ENCODE measurements at regions not wholly inside any gene's neighbourhood (a gene's known extent, or its start where the extent isn't known, plus 50 kb on each side); places are given as distances from the start of the nearest gene placed in this dataset.
"Not testable (repeated sequence)": the region's sequence is repeated elsewhere in the genome, so short reads cannot be mapped to it uniquely, and the experiment has no call there.

GRCh38 chr16:26413780-26414179, 652.9 kb upstream of the C16orf82 start:
- no peak for DNase-seq
- intact Hi-C loops (cut with DNase I), result no loop called here
- Histone ChIP-seq H3K4me3 (no peak overlapping the region), H3K36me3 (no peaks in the 10 kb centered on the region), H3K9me3 (no peaks in the 10 kb centered on the region), H3K4me1 (peaks cover 0 to 9% (median 0%) of the 10 kb centered on the region in 4 donors), H3K27ac (no peak overlapping the region), H3K27me3 (no peaks in the 10 kb centered on the region)
- WGBS, 2 donors, result 60 to 64% methylated on average over 3 of the region's 3 CpGs
- TF ChIP-seq CTCF (IDR thresholded peaks at IDR 0.05) (no peak), POLR2A (IDR thresholded peaks at IDR 0.05) (no peak), EP300 (IDR thresholded peaks at IDR 0.05) (no peak), POLR2AphosphoS5 (IDR thresholded peaks at IDR 0.05) (no peak)

- H3K36me3 ChIP-seq; H3K4me1 ChIP-seq; H3K27ac ChIP-seq; intact Hi-C loops (cut with DNase I); H3K27me3 ChIP-seq; H3K4me3 ChIP-seq; DNase-seq; H3K9me3 ChIP-seq: not testable (repeated sequence)
- whole genome bisulfite sequencing, 2 donors, result 57% methylated on average over 8 of the region's 8 CpGs
Observed at GRCh38 chr16:26419458-26419857, 647.3 kb upstream of the C16orf82 start.

GRCh38 chr16:26430618-26431017, 636.1 kb upstream of the C16orf82 start:
- WGBS, 2 donors, result 77 to 88% methylated on average over 2 of the region's 2 CpGs
- no peak for DNase-seq
- intact Hi-C loops (cut with DNase I), result no loop called here
- no peak overlapping the region for H3K4me3 ChIP-seq
- no peaks in the 10 kb centered on the region for H3K27me3 ChIP-seq
- H3K36me3 ChIP-seq, result no peaks in the 10 kb centered on the region
- no peaks in the 10 kb centered on the region for H3K4me1 ChIP-seq
- H3K9me3 ChIP-seq, result no peaks in the 10 kb centered on the region
- no peak overlapping the region for H3K27ac ChIP-seq
- TF ChIP-seq POLR2A (IDR thresholded peaks at IDR 0.05) (no peak), EP300 (IDR thresholded peaks at IDR 0.05) (no peak), POLR2AphosphoS5 (IDR thresholded peaks at IDR 0.05) (no peak), CTCF (IDR thresholded peaks at IDR 0.05) (no peak)

GRCh38 chr16:26433807-26434206, 632.9 kb upstream of the C16orf82 start:
- intact Hi-C loops (cut with DNase I), result no loop called here
- no peaks in the 10 kb centered on the region for H3K9me3 ChIP-seq
- H3K4me3 ChIP-seq, result no peak overlapping the region
- TF ChIP-seq POLR2A (IDR thresholded peaks at IDR 0.05) (no peak), POLR2AphosphoS5 (IDR thresholded peaks at IDR 0.05) (no peak), CTCF (IDR thresholded peaks at IDR 0.05) (no peak), EP300 (IDR thresholded peaks at IDR 0.05) (no peak)
- no peaks in the 10 kb centered on the region for H3K4me1 ChIP-seq
- DNase-seq, result no peak
- no peaks in the 10 kb centered on the region for H3K27me3 ChIP-seq
- no peaks in the 10 kb centered on the region for H3K36me3 ChIP-seq
- H3K27ac ChIP-seq, result no peak overlapping the region
- 67 to 74% methylated on average over 2 of the region's 2 CpGs for WGBS, 2 donors

- H3K9me3 ChIP-seq, result no peaks in the 10 kb centered on the region
- WGBS, 2 donors, result 53 to 64% methylated on average over 3 of the region's 3 CpGs
- no peaks in the 10 kb centered on the region for H3K27me3 ChIP-seq
- intact Hi-C loops (cut with DNase I), result no loop called here
- no peak overlapping the region for H3K4me3 ChIP-seq
- H3K4me1 ChIP-seq, result no peaks in the 10 kb centered on the region
- no peak overlapping the region for H3K27ac ChIP-seq
- DNase-seq, result no peak
- H3K36me3 ChIP-seq, result no peaks in the 10 kb centered on the region
- no peak for TF ChIP-seq CTCF (IDR thresholded peaks at IDR 0.05)
- TF ChIP-seq POLR2AphosphoS5 (IDR thresholded peaks at IDR 0.05), result no peak
- no peak for TF ChIP-seq POLR2A (IDR thresholded peaks at IDR 0.05)
- TF ChIP-seq EP300 (IDR thresholded peaks at IDR 0.05), result no peak
Observed at GRCh38 chr16:26441178-26441577, 625.5 kb upstream of the C16orf82 start.
